ENCODE measurements at regions not wholly inside any gene's neighbourhood (a gene's known extent, or its start where the extent isn't known, plus 50 kb on each side); places are given as distances from the start of the nearest gene placed in this dataset.

GRCh38 chr20:4369119-4369797, 120.2 kb upstream of the ADRA1D start:
- peaks cover 11 to 16% (median 14%) of the 10 kb centered on the region in 4 donors for H3K4me1 Mint-ChIP-seq
- H3K36me3 Mint-ChIP-seq = no peaks in the 10 kb centered on the region
- peak overlapping the region in 5 of 10 donors; percentile 0 to 21 (median 8) for H3K4me3 Mint-ChIP-seq
- no peaks in the 10 kb centered on the region for H3K9me3 Mint-ChIP-seq
- POLR2A ChIA-PET = no interaction called here
- ATAC-seq = no peak
- H3K27me3 Mint-ChIP-seq = peaks cover 0 to 1% (median 0%) of the 10 kb centered on the region in 5 donors
- H3K27ac Mint-ChIP-seq = peak overlapping the region in 6 of 10 donors; percentile 12 to 79 (median 52)
- no peak for DNase-seq

DNA sequence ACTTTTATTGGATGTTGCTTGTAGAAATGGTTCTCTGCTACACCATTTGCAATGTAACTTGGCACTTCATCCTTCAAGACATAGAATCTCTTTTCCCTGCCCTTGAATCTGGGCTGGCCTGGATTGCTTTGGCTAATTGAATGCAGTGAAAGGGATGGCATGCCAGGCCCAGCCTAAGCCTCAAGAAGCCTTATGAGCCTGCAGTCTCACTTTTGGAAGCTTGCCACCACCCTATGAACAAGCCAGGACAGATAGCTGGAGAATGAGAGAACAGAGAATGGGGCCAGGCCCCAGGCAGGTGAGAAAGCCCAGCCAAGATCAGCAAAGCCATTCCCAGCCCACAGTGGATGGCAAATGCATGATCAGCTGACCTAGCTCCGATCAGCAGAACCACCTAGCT, 117.0 kb upstream of the ADRA1D start:
- Mint-ChIP-seq H3K4me3 (no peak overlapping the region), H3K27me3 (peaks cover 0 to 3% (median 0%) of the 10 kb centered on the region in 5 donors), H3K9me3 (peaks cover 0 to 3% (median 0%) of the 10 kb centered on the region in 9 donors), H3K36me3 (no peaks in the 10 kb centered on the region), H3K27ac (no peak overlapping the region), H3K4me1 (peaks cover 11 to 14% (median 13%) of the 10 kb centered on the region in 4 donors)
- ATAC-seq (no peak), DNase-seq (no peak)
- POLR2A ChIA-PET = no interaction called here

DNA sequence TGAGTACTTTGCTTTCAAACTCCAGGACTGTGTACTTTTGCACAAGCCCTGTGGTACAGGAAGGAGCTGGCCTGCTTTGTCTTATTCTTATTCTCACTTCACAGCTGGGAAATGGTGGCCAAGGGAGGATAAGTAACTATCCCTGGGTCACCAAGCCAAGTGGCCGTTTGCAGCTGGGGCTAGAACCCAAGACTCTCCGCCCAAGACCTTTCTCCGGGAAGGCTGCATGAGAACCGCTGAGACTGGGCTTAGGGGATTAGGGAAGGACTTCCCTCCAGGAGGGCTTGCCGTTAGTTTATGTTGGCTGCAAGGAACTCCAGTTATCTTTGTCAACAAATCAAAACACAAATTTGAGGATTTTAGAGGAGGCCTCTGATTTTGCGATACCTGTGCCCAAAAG, 109.5 kb upstream of the ADRA1D start:
- ATAC-seq = no peak

GRCh38 chr20:4352348-4352747, 103.3 kb upstream of the ADRA1D start:
- H3K27me3 Mint-ChIP-seq = peaks cover 17 to 42% (median 27%) of the 10 kb centered on the region in 5 donors
- peaks cover 0 to 2% (median 0%) of the 10 kb centered on the region in 4 donors for H3K4me1 Mint-ChIP-seq
- ATAC-seq (no peak), DNase-seq (no peak)
- peaks cover 0 to 22% (median 11%) of the 10 kb centered on the region in 9 donors for H3K9me3 Mint-ChIP-seq
- H3K36me3 Mint-ChIP-seq = peaks cover 0 to 11% (median 7%) of the 10 kb centered on the region in 3 donors
- no peak overlapping the region for H3K4me3 Mint-ChIP-seq
- no peak overlapping the region for H3K27ac Mint-ChIP-seq
- POLR2A ChIA-PET = no interaction called here

More for the DNA sequence above, 109.5 kb upstream of the ADRA1D start:
- Mint-ChIP-seq H3K36me3 (peaks cover 0 to under 1% (median 0%) of the 10 kb centered on the region in 3 donors), H3K27ac (no peak overlapping the region), H3K4me3 (no peak overlapping the region), H3K9me3 (peaks cover 0 to 8% (median 2%) of the 10 kb centered on the region in 9 donors), H3K4me1 (peaks cover 0 to 4% (median 0%) of the 10 kb centered on the region in 4 donors), H3K27me3 (peaks cover 6 to 32% (median 20%) of the 10 kb centered on the region in 5 donors)
- no peak for DNase-seq
- POLR2A ChIA-PET = no interaction called here

DNA sequence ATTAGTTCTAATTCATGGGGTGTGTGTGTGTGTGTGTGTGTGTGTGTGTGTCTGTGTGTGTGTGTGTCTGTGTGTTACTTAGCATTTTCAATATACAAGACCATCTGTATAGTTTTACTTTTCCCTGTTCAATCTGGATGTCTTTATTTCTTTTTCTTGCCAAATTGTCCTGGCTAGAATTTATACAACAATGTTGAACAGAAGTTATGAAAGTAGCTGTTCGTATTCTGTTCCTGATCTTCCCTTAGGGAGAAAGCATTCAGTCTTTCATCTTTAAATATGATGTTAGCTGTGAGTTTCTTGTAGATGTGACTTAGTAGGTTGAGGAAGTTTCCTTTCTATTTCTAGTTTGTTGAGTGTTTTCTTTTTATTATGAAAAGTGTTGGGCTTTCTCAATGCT, 101.0 kb upstream of the ADRA1D start:
- no peak for ATAC-seq
- no peak overlapping the region for H3K4me3 Mint-ChIP-seq
- no peak overlapping the region for H3K27ac Mint-ChIP-seq
- peaks cover 17 to 34% (median 20%) of the 10 kb centered on the region in 5 donors for H3K27me3 Mint-ChIP-seq
- H3K4me1 Mint-ChIP-seq = peaks cover 0 to under 1% (median 0%) of the 10 kb centered on the region in 4 donors
- H3K36me3 Mint-ChIP-seq = peaks cover 0 to 11% (median 7%) of the 10 kb centered on the region in 3 donors
- H3K9me3 Mint-ChIP-seq = peaks cover 0 to 22% (median 10%) of the 10 kb centered on the region in 9 donors
- DNase-seq = no peak
- POLR2A ChIA-PET = no interaction called here

GRCh38 chr20:4344670-4345069, 95.6 kb upstream of the ADRA1D start:
- POLR2A ChIA-PET = no interaction called here
- H3K4me1 Mint-ChIP-seq = peaks cover 0 to 2% (median 0%) of the 10 kb centered on the region in 4 donors
- H3K27ac Mint-ChIP-seq = no peak overlapping the region
- peaks cover 0 to 2% (median 0%) of the 10 kb centered on the region in 9 donors for H3K9me3 Mint-ChIP-seq
- H3K27me3 Mint-ChIP-seq = peaks cover 11 to 45% (median 12%) of the 10 kb centered on the region in 5 donors
- H3K4me3 Mint-ChIP-seq = no peak overlapping the region
- ATAC-seq (no peak), DNase-seq (no peak)
- no peaks in the 10 kb centered on the region for H3K36me3 Mint-ChIP-seq

DNA sequence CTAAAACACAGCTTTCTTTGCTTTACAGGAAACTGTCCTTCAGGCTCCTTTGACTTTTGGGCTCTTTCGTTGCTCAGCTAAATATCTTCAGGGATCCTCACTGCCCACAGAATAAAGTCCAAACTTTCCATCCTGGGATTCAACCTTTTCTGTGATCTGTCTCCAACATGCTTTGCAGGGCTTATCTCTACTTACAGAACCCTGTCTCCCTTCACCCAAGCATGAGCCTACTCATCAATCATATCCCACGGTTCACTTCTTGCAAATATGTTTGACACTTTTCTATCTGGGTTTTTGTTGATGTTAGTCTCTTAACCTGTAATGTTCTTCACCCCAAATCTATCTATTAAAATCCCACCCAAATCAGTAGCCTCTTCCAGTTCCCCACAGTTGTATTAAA, 93.5 kb upstream of the ADRA1D start:
- Mint-ChIP-seq H3K27ac (no peak overlapping the region), H3K4me3 (no peak overlapping the region), H3K4me1 (peaks cover 0 to 2% (median 0%) of the 10 kb centered on the region in 4 donors), H3K9me3 (peaks cover 0 to 2% (median 0%) of the 10 kb centered on the region in 9 donors), H3K36me3 (no peaks in the 10 kb centered on the region), H3K27me3 (peaks cover 10 to 38% (median 13%) of the 10 kb centered on the region in 5 donors)
- ATAC-seq = no peak
- POLR2A ChIA-PET = no interaction called here
- DNase-seq = no peak

GRCh38 chr20:4341804-4342485, 92.9 kb upstream of the ADRA1D start:
- no peak overlapping the region for H3K27ac Mint-ChIP-seq
- ATAC-seq (no peak), DNase-seq (no peak)
- H3K36me3 Mint-ChIP-seq = no peaks in the 10 kb centered on the region
- H3K9me3 Mint-ChIP-seq = no peaks in the 10 kb centered on the region
- no peak overlapping the region for H3K4me3 Mint-ChIP-seq
- POLR2A ChIA-PET = no interaction called here
- H3K27me3 Mint-ChIP-seq = peaks cover 10 to 31% (median 11%) of the 10 kb centered on the region in 5 donors
- H3K4me1 Mint-ChIP-seq = peaks cover 0 to 2% (median 0%) of the 10 kb centered on the region in 4 donors

DNA sequence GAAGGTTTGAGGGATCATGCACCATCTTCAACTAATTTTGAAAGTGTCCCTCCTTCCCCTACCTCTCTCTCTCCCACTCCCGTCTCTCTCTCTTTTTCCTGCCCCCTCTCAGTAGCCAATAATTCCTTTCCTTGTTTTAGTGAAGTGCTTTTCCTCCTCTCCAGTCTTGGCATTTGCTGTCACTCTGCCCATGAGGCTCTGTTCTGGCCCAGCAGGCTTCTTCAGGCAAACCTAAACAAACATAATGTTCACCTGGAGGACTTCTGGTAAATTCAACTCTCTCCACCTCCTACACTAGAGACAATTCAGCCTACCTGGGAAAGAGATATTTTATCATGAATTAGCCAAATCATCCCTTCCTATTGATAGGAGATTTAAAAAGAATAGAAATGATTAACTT, 86.6 kb upstream of the ADRA1D start:
- Mint-ChIP-seq H3K4me1 (no peaks in the 10 kb centered on the region), H3K27ac (no peak overlapping the region), H3K4me3 (no peak overlapping the region), H3K36me3 (no peaks in the 10 kb centered on the region), H3K9me3 (no peaks in the 10 kb centered on the region), H3K27me3 (peaks cover 7 to 32% (median 15%) of the 10 kb centered on the region in 5 donors)
- no peak for DNase-seq
- POLR2A ChIA-PET = no interaction called here
- no peak for ATAC-seq

DNA sequence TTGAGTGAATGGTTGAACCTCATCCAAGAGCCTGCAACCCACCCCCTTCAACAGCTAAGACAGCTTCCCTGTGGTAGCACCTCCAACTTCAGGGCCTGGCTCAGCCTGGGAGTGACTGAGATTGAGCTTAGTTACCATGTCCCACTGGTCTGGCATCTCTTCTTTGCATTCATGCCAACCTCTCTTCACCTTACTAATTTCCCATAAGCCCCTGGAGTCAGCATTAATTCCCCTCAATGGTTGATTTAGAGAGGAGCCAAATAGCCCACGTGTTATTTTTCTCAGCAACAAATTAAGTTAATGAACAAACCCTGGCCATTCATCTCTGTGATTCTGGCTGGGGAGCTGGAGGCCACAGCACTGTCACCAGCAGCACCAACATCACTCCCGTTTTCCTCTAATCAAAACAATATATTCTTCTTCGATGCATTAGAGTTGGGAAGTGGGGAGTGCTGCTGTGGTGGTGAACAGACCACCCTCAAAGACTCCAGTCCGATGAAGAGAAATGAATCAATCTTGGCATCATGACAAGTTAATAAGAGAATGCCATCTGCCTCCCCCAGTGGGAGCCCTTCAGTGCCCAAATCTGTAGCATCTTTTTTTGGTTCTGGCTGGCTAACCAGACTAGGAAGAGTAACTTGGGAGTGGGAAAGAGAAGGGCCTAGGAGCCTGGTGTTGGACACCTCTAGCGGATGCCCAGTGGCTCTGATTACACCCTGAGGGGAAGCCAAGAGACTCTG, 83.2 kb upstream of the ADRA1D start:
- DNase-seq (no peak), ATAC-seq (no peak)
- Mint-ChIP-seq H3K4me1 (no peaks in the 10 kb centered on the region), H3K27me3 (peaks cover 1 to 18% (median 11%) of the 10 kb centered on the region in 5 donors), H3K27ac (no peak overlapping the region), H3K4me3 (no peak overlapping the region), H3K9me3 (no peaks in the 10 kb centered on the region), H3K36me3 (no peaks in the 10 kb centered on the region)
- POLR2A ChIA-PET = no interaction called here

- peaks cover 0 to 16% (median 12%) of the 10 kb centered on the region in 5 donors for H3K27me3 Mint-ChIP-seq
Observed at GRCh38 chr20:4330011-4330410, 80.9 kb upstream of the ADRA1D start.

DNA sequence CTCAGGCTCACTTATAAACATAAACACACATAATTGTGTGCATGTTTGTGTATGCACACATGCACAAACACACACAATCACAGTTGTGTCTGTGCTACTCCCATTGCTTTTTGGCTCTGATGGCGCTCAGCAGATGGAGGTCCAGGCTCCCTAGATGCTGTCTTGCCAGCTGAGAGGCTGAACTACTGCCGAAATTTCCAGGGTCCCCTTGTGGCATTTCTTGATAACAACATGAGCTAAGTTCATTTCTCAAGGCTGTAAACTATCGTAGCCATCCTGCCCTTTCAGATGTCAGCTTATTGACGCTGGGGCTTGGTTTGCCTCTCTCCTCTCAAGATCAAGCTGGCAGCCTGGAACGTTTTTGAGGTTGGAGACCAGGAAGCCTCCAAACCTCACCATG, 80.1 kb upstream of the ADRA1D start:
- peaks cover 0 to 13% (median 0%) of the 10 kb centered on the region in 4 donors for H3K4me1 Mint-ChIP-seq
- ATAC-seq = no peak
- H3K27me3 Mint-ChIP-seq = peaks cover 1 to 16% (median 12%) of the 10 kb centered on the region in 5 donors
- POLR2A ChIA-PET = no interaction called here
- no peak for DNase-seq
- no peak overlapping the region for H3K27ac Mint-ChIP-seq
- peaks cover 0 to 4% (median 0%) of the 10 kb centered on the region in 9 donors for H3K9me3 Mint-ChIP-seq
- H3K36me3 Mint-ChIP-seq = no peaks in the 10 kb centered on the region
- H3K4me3 Mint-ChIP-seq = no peak overlapping the region

More at GRCh38 chr20:4330011-4330410, 80.9 kb upstream of the ADRA1D start:
- H3K36me3 Mint-ChIP-seq = no peaks in the 10 kb centered on the region
- peaks cover 0 to 2% (median 0%) of the 10 kb centered on the region in 9 donors for H3K9me3 Mint-ChIP-seq
- peaks cover 0 to 11% (median 0%) of the 10 kb centered on the region in 4 donors for H3K4me1 Mint-ChIP-seq
- POLR2A ChIA-PET = no interaction called here
- H3K27ac Mint-ChIP-seq = no peak overlapping the region
- DNase-seq (no peak), ATAC-seq (no peak)
- H3K4me3 Mint-ChIP-seq = no peak overlapping the region

DNA sequence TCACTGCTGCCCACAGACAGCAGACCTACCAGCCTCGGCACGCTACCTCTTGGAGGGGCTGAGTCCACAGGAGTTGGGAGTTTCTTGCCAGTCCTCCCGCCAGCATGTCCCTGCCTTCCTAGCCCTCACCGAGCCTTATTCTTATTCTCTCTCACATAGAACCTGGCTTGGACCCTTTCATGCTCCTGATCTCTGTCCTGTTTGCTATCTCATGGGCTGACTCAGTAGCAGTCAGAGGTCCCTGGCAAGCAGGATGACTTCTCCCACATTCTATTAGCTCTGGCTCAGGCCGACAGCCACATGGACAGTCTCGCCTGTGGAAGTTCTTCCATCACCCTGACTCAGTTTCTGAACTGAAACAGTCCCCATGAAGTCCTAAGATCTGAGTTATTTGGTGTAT, 79.5 kb upstream of the ADRA1D start:
- Mint-ChIP-seq H3K9me3 (peaks cover 0 to 4% (median 0%) of the 10 kb centered on the region in 9 donors), H3K36me3 (no peaks in the 10 kb centered on the region), H3K27me3 (peaks cover 3 to 12% (median 6%) of the 10 kb centered on the region in 5 donors), H3K4me3 (no peak overlapping the region), H3K4me1 (peaks cover 0 to 13% (median 0%) of the 10 kb centered on the region in 4 donors), H3K27ac (no peak overlapping the region)
- ATAC-seq (no peak), DNase-seq (no peak)
- POLR2A ChIA-PET = no interaction called here
